NCI-H748 (cell line): ENCODE measurements at regions not wholly inside any gene's neighbourhood (a gene's known extent, or its start where the extent isn't known, plus 50 kb on each side); places are given as distances from the start of the nearest gene placed in this dataset.
"Not testable (repeated sequence)": the region's sequence is repeated elsewhere in the genome, so short reads cannot be mapped to it uniquely, and the experiment has no call there.

Source experiments
- DNase-seq: peaks from one replicate; lab custom pipeline; 2025; ENCODE audit not compliant: unreplicated experiment; lab: John Stamatoyannopoulos, UW

GRCh38 chr11:67940440-67940839 is 63.5 kb downstream of the UNC93B1 start:
- DNase-seq = not testable (repeated sequence)

GRCh38 chr11:67938964-67939363 is 64.9 kb downstream of the UNC93B1 start:
- DNase-seq = not testable (repeated sequence)

- not testable (repeated sequence) for DNase-seq
These were observed 65.5 kb downstream of the UNC93B1 start for GRCh38 chr11:67938371-67938770.

GRCh38 chr11:67923565-67923964 is 80.3 kb downstream of the UNC93B1 start:
- DNase-seq = not testable (repeated sequence)

- not testable (repeated sequence) for DNase-seq
These were observed 83.4 kb downstream of the UNC93B1 start for GRCh38 chr11:67920546-67920945.

- DNase-seq = not testable (repeated sequence)
These were observed 91.7 kb downstream of the UNC93B1 start for GRCh38 chr11:67912184-67912583.

- DNase-seq = not testable (repeated sequence)
These were observed 92.7 kb downstream of the UNC93B1 start for GRCh38 chr11:67911211-67911610.

DNA sequence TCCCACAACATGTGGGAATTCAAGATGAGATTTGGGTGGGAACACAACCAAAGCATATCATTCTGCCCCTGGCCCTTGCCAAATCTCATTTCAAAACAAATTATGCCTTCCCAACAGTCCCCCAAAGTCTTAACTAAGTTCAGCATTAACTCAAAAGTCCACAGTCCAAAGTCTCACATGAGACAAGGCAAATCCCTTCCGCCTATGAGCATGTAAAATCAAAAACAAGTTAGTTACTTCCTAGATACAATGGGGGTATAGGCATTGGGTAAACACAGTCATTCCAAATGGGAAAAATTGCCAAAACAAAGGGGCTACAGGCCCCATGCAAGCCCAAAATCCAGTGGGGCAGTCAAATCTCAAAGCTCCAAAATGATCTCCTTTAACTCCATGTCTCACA is 93.1 kb downstream of the UNC93B1 start:
- not testable (repeated sequence) for DNase-seq

DNA sequence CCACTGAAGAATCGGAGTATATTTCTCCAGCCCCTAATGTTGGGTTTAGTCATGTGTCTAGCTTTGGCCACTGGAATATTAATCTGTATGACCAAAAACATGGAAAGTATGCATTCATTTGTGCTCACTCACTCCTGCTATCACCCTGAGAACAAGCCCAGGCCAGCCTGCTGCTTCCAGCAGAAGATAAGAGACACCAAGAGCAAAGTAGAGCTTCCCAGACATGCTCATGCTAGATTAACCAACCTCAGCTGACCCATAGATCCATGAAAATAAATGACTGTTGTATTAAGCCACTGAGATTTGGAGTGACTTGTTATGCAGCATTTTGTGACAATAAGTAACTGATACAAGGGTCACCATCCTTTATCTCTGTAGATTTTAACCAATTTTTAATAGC is 96.9 kb downstream of the UNC93B1 start:
- DNase-seq = not testable (repeated sequence)

- not testable (repeated sequence) for DNase-seq
These were observed 104.4 kb downstream of the UNC93B1 start for GRCh38 chr11:67899462-67899861.

DNA sequence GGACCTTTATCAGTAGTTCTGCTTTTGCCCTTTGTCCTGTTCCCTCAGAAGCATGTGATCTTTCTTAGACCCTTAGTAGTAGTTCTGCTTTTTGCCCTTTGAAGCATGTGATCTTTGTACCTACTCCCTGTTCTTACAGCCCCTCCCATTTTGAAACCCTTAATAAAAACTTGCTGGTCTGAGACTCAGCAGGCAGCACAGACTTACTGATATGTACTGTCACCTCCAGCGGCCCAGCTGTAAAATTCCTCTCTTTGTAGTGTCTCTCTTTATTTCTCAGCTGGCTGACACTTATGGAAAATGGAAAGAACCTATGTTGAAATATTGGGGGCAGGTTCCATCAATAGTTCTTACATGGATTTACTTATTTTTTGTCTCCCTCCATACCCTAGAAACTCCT is 110.4 kb downstream of the UNC93B1 start:
- not testable (repeated sequence) for DNase-seq

GRCh38 chr11:67889646-67890045 is 114.3 kb downstream of the UNC93B1 start:
- DNase-seq = not testable (repeated sequence)

- DNase-seq = not testable (repeated sequence)
These were observed 115.8 kb downstream of the UNC93B1 start for GRCh38 chr11:67888056-67888455.

- DNase-seq = not testable (repeated sequence)
These were observed 117.2 kb downstream of the UNC93B1 start for GRCh38 chr11:67886672-67887071.

DNA sequence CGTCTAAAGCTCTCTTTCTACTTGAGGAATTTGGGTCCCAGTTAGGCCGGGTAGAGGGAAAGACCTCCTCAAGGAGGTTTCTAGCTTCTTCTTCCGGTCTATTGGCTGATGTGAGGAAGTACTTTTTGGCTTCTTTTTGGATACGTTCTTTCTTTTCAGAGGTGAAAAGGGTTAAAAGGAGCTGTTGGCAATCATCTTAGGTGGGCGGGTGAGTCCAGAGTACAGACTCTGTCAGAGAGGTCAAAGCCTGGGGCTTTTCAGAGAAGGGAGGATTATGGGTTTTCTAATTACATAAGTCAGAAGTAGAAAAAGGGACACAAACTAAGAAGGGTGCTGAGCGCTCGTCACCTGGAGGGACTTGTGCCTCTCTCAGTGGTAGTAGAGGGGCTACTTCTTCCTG is 117.7 kb downstream of the UNC93B1 start:
- not testable (repeated sequence) for DNase-seq

DNA sequence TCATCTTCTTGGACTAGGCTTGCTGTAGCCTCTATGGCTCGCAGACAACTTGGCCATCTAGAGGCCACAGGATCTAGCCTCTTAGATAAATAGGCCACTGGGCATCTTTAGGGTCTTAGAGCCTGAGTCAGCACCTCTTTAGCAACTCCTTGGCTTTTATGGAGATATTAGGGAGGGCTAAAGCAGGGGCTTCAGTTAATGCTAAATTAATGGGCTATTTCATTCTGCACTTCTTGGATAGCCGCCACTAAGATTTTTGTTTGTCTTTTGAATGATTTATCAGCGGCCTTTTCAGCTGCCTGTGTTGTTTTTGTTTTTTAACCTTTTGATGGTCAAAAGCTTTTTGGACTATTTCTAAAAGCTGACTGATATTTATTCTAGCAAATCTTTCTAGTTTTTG is 118.3 kb downstream of the UNC93B1 start:
- not testable (repeated sequence) for DNase-seq

GRCh38 chr11:67884761-67885558 is 118.9 kb downstream of the UNC93B1 start:
- not testable (repeated sequence) for DNase-seq

- DNase-seq = not testable (repeated sequence)
These were observed 119.7 kb downstream of the UNC93B1 start for GRCh38 chr11:67884073-67884757.

GRCh38 chr11:67882304-67882703 is 121.6 kb downstream of the UNC93B1 start:
- DNase-seq = not testable (repeated sequence)

GRCh38 chr11:67881836-67882235 is 122.1 kb downstream of the UNC93B1 start:
- DNase-seq = not testable (repeated sequence)

DNA sequence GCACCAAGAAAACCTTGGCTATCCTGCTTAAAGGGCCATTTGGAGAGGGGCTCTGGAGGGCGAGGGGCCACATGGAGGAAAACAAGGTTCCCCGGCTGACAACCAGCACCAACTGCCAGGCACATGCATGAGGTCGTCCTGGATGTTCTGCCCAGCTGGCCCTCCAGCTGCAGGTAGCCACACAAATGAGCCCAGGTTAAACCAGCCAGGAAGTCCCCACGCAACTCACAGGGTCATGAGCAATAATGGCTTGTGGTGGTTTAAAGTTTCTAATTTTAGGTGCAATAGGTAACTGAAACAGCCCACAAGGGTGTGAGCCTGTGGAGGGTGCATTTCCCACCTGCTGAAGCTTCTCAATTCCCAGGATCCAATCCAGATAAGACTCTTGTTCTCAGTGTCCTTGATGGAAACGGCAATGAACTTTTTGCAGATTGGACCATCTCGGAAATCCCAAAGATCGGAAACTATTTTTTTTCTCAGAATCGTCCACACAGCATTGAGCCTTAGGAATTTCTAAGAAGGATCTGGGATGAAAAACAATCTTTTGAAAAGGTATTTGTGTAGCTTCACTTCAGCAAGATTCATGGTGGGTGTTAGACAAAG is 123.2 kb downstream of the UNC93B1 start:
- not testable (repeated sequence) for DNase-seq

- not testable (repeated sequence) for DNase-seq
These were observed 125.2 kb downstream of the UNC93B1 start for GRCh38 chr11:67878666-67879065.
